Spleen (tissue), 11 donors: ENCODE measurements at regions not wholly inside any gene's neighbourhood (a gene's known extent, or its start where the extent isn't known, plus 50 kb on each side); places are given as distances from the start of the nearest gene placed in this dataset.

Experiments used
- DNase-seq: peaks from one replicate; pipeline ENCODE4 v3.0.0-alpha.2; 2020
- H3K27ac ChIP-seq, 8 donors: fragments of 200-600 bp; sonication (generic) in 7 of 8; 1 replicate in 4 of 8; 2 replicates in 4 of 8; pipeline versions ENCODE4 v1.5.0 to v1.8.0; 2016 to 2021; ENCODE audit warnings: inconsistent platforms in 4 of 8, mild to moderate bottlenecking in 4 of 8, moderate library complexity in 1 of 8
- H3K27me3 ChIP-seq, 7 donors: fragments of 200-600 bp; sonication (generic) in 6 of 7; replicated peaks in 1 of 7; 1 replicate in 4 of 7; 2 replicates in 3 of 7; pipeline versions ENCODE4 v1.5.0 to v1.8.0; 2016 to 2021; ENCODE audit warnings: inconsistent platforms in 3 of 7, mild to moderate bottlenecking in 1 of 7
- H3K36me3 ChIP-seq, 6 donors: fragments of 200-600 bp; sonication (generic) in 5 of 6; 1 replicate in 4 of 6; 2 replicates in 2 of 6; pipeline versions ENCODE4 v1.5.0 to v1.8.0; 2016 to 2021; ENCODE audit warnings: inconsistent platforms in 2 of 6
- H3K4me1 ChIP-seq, 6 donors: fragments of 200-600 bp; sonication (generic) in 5 of 6; 1 replicate in 3 of 6; 2 replicates in 3 of 6; pipeline versions ENCODE4 v1.5.0 to v1.8.0; 2016 to 2021; ENCODE audit warnings: inconsistent platforms in 3 of 6
- H3K4me3 ChIP-seq, 8 donors: fragments of 200-600 bp; sonication (generic) in 7 of 8; 1 replicate in 4 of 8; 2 replicates in 4 of 8; pipeline versions ENCODE4 v1.5.0 to v1.8.0; 2016 to 2021; ENCODE audit warnings: inconsistent platforms in 4 of 8, mild to moderate bottlenecking in 4 of 8, moderate library complexity in 2 of 8
- H3K9me3 ChIP-seq, 8 donors: fragments of 200-600 bp; sonication (generic) in 7 of 8; 1 replicate in 4 of 8; 2 replicates in 4 of 8; pipeline versions ENCODE4 v1.5.0 to v1.8.0; 2016 to 2021; ENCODE audit warnings: inconsistent platforms in 4 of 8
- CTCF ChIP-seq, 11 experiments: fragments of 200-600 bp in 7 of 11; fragments of 450-650 bp in 4 of 11; sonication (generic) in 4 of 11; IDR thresholded peaks in 8 of 11; conservative IDR thresholded peaks in 3 of 11; 1 replicate in 7 of 11; 2 replicates in 4 of 11; pipeline versions ENCODE4 v1.4.0 to v1.8.0; 2016 to 2021; ENCODE audit warnings: antibody characterized with exemption in 11 of 11, inconsistent platforms in 4 of 11, mild to moderate bottlenecking in 1 of 11
- POLR2A ChIP-seq, 3 donors: fragments of 450-650 bp; IDR thresholded peaks; one replicate each; pipeline ENCODE4 v1.5.1; 2017; ENCODE audit warnings: antibody characterized with exemption in 3 of 3, mild to moderate bottlenecking in 1 of 3
- POLR2AphosphoS5 ChIP-seq, 3 donors: sonication (generic); formaldehyde crosslinking; IDR thresholded peaks; one replicate each; pipeline ENCODE4 v1.5.1; 2017; ENCODE audit warnings: antibody characterized with exemption in 3 of 3
- WGBS, 5 donors: extraction: QIAGEN DNeasy Blood & Tissue Kit in 3 of 5; methylation state at CpG; one replicate each; pipeline versions ENCODE4 v1.1.5 to v1.1.7; 2013 to 2018; 5-methylcytosine and 5-hydroxymethylcytosine counted together
- intact Hi-C: fragments of 100-400 bp; cut with DNase I; formaldehyde crosslinking; loops from one replicate; pipeline ENCODE4 v1.15.0; 2023; ENCODE audit warnings: low total_unique reads
- donor health status: healthy with polysubstance abuse.
- donor health status: DM: no; HTN: no; CAD: no; lungs with moderate emphysema.
- donor health status: DM: no; HTN: no; CAD: no.
- donor health status: Bipolar disorder and iron deficiency.
- donor health status: healthy.
- donor health status: DM: no; HTN: no; CAD: no.
- donor health status: DM: yes; HTN: yes; CAD: no.

GRCh38 chr4:31104577-31104976 is 384.4 kb downstream of the PCDH7 start:
- no peaks in the 10 kb centered on the region for H3K36me3 ChIP-seq
- H3K27me3 ChIP-seq: no peaks in the 10 kb centered on the region
- H3K4me1 ChIP-seq: peaks cover 0 to 7% (median 0%) of the 10 kb centered on the region in 6 donors
- H3K4me3 ChIP-seq: no peak overlapping the region
- no peak overlapping the region for H3K27ac ChIP-seq
- no peak for DNase-seq
- intact Hi-C loops: no loop called here
- H3K9me3 ChIP-seq: no peaks in the 10 kb centered on the region
- TF ChIP-seq CTCF (IDR thresholded peaks at IDR 0.05 in 8 of 11, conservative IDR thresholded peaks at IDR 0.05 in 3 of 11): no peak
- no peak for TF ChIP-seq POLR2A (IDR thresholded peaks at IDR 0.05)
- TF ChIP-seq POLR2AphosphoS5 (IDR thresholded peaks at IDR 0.05): no peak
- 79 to 90% (median 81%) methylated on average over 3 of the region's 3 CpGs for WGBS, 5 donors

GRCh38 chr4:31106419-31106818 is 386.2 kb downstream of the PCDH7 start:
- no peaks in the 10 kb centered on the region for H3K27me3 ChIP-seq
- H3K27ac ChIP-seq: no peak overlapping the region
- peaks cover 0 to 3% (median 0%) of the 10 kb centered on the region in 6 donors for H3K4me1 ChIP-seq
- DNase-seq: no peak
- no peak overlapping the region for H3K4me3 ChIP-seq
- H3K9me3 ChIP-seq: peaks cover 0 to 5% (median 0%) of the 10 kb centered on the region in 8 donors
- TF ChIP-seq POLR2A (IDR thresholded peaks at IDR 0.05) (no peak), POLR2AphosphoS5 (IDR thresholded peaks at IDR 0.05) (no peak), CTCF (IDR thresholded peaks at IDR 0.05 in 8 of 11, conservative IDR thresholded peaks at IDR 0.05 in 3 of 11) (no peak)
- H3K36me3 ChIP-seq: no peaks in the 10 kb centered on the region
- intact Hi-C loops: no loop called here
- 54 to 92% (median 72%) methylated on average over 1 of the region's 1 CpG for WGBS, 5 donors

- peaks cover 0 to 3% (median 0%) of the 10 kb centered on the region in 6 donors for H3K4me1 ChIP-seq
- TF ChIP-seq POLR2AphosphoS5 (IDR thresholded peaks at IDR 0.05): no peak
- TF ChIP-seq POLR2A (IDR thresholded peaks at IDR 0.05): no peak
- TF ChIP-seq CTCF (IDR thresholded peaks at IDR 0.05 in 8 of 11, conservative IDR thresholded peaks at IDR 0.05 in 3 of 11): no peak
- no peak overlapping the region for H3K27ac ChIP-seq
- H3K4me3 ChIP-seq: no peak overlapping the region
- intact Hi-C loops: no loop called here
- 71 to 82% (median 76%) methylated on average over 2 of the region's 2 CpGs for WGBS, 5 donors
- no peaks in the 10 kb centered on the region for H3K36me3 ChIP-seq
- no peaks in the 10 kb centered on the region for H3K27me3 ChIP-seq
- peaks cover 0 to 5% (median 0%) of the 10 kb centered on the region in 8 donors for H3K9me3 ChIP-seq
- DNase-seq: no peak
Measured at GRCh38 chr4:31107362-31107761, 387.2 kb downstream of the PCDH7 start.

GRCh38 chr4:31108762-31109161 is 388.6 kb downstream of the PCDH7 start:
- no peak for DNase-seq
- intact Hi-C loops: no loop called here
- Histone ChIP-seq H3K27me3 (no peaks in the 10 kb centered on the region), H3K9me3 (peaks cover 0 to 5% (median 0%) of the 10 kb centered on the region in 8 donors), H3K36me3 (no peaks in the 10 kb centered on the region), H3K4me1 (peaks cover 0 to 3% (median 0%) of the 10 kb centered on the region in 6 donors), H3K27ac (no peak overlapping the region), H3K4me3 (no peak overlapping the region)
- TF ChIP-seq POLR2AphosphoS5 (IDR thresholded peaks at IDR 0.05) (no peak), CTCF (IDR thresholded peaks at IDR 0.05 in 8 of 11, conservative IDR thresholded peaks at IDR 0.05 in 3 of 11) (no peak), POLR2A (IDR thresholded peaks at IDR 0.05) (no peak)
- 94 to 100% (median 100%) methylated on average over 1 of the region's 1 CpG for WGBS, 5 donors
